ENCODE measurements at regions not wholly inside any gene's neighbourhood (a gene's known extent, or its start where the extent isn't known, plus 50 kb on each side); places are given as distances from the start of the nearest gene placed in this dataset.

- no peaks in the 10 kb centered on the region for H3K4me1 ChIP-seq (ENCODE audit: insufficient read depth, low read length, poor library complexity, severe bottlenecking)
- H3K9me2 ChIP-seq (ENCODE audit: insufficient read depth, low read length) = no peaks in the 10 kb centered on the region
- ChIA-PET CTCF (ENCODE audit: unreplicated experiment) (no interaction called here), POLR2A (no interaction called here)
- intact Hi-C loops (cut with micrococcal nuclease; ENCODE audit: unreplicated experiment) = no loop called here
- no peaks in the 10 kb centered on the region for H4K20me1 ChIP-seq (ENCODE audit: insufficient read depth, low read length)
- no peaks in the 10 kb centered on the region for H3K36me3 ChIP-seq (ENCODE audit: insufficient read depth, low read length)
- H3K4me3 ChIP-seq (ENCODE audit: low read depth, low read length, poor library complexity, severe bottlenecking) = no peak overlapping the region
- no peak overlapping the region for H2AFZ ChIP-seq (ENCODE audit: low read length)
- H3K9me3 ChIP-seq (ENCODE audit: low read length) = peaks cover 4% of the 10 kb centered on the region; the same call in 1 of the 2 replicates
- TF ChIP-seq EZH2phosphoT487 (IDR thresholded peaks at IDR 0.05; ENCODE audit: borderline replicate concordance, low read depth, low read length) = no peak
- TF ChIP-seq, protein P1, sequence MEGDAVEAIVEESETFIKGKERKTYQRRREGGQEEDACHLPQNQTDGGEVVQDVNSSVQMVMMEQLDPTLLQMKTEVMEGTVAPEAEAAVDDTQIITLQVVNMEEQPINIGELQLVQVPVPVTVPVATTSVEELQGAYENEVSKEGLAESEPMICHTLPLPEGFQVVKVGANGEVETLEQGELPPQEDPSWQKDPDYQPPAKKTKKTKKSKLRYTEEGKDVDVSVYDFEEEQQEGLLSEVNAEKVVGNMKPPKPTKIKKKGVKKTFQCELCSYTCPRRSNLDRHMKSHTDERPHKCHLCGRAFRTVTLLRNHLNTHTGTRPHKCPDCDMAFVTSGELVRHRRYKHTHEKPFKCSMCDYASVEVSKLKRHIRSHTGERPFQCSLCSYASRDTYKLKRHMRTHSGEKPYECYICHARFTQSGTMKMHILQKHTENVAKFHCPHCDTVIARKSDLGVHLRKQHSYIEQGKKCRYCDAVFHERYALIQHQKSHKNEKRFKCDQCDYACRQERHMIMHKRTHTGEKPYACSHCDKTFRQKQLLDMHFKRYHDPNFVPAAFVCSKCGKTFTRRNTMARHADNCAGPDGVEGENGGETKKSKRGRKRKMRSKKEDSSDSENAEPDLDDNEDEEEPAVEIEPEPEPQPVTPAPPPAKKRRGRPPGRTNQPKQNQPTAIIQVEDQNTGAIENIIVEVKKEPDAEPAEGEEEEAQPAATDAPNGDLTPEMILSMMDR (conservative IDR thresholded peaks at IDR 0.05; ENCODE audit: low read length) = no peak
- no TSS peak for BruUV-seq (replicated peaks)
- no peak overlapping the region for H3K4me2 ChIP-seq (ENCODE audit: low read length)
- no peaks in the 10 kb centered on the region for H3K79me2 ChIP-seq (ENCODE audit: insufficient read depth, low read depth, low read length)
- H3K27ac ChIP-seq (ENCODE audit: low read depth, low read length, poor library complexity, severe bottlenecking) = no peak overlapping the region
- DNase-seq (ENCODE audit: low spot score) = no peak
Measured at GRCh38 chr13:55815458-55816033, 1325.2 kb upstream of the PRR20A start.

- DNase-seq (ENCODE audit: low spot score) = no peak
- Histone ChIP-seq H3K27ac (ENCODE audit: low read depth, low read length, poor library complexity, severe bottlenecking) (no peak overlapping the region), H3K9me3 (ENCODE audit: low read length) (peaks cover 4% of the 10 kb centered on the region; the same call in 1 of the 2 replicates), H3K4me2 (ENCODE audit: low read length) (no peak overlapping the region), H4K20me1 (ENCODE audit: insufficient read depth, low read length) (no peaks in the 10 kb centered on the region), H3K79me2 (ENCODE audit: insufficient read depth, low read depth, low read length) (no peaks in the 10 kb centered on the region), H2AFZ (ENCODE audit: low read length) (no peak overlapping the region), H3K4me3 (ENCODE audit: low read depth, low read length, poor library complexity, severe bottlenecking) (no peak overlapping the region), H3K9me2 (ENCODE audit: insufficient read depth, low read length) (no peaks in the 10 kb centered on the region), H3K36me3 (ENCODE audit: insufficient read depth, low read length) (no peaks in the 10 kb centered on the region), H3K4me1 (ENCODE audit: insufficient read depth, low read length, poor library complexity, severe bottlenecking) (no peaks in the 10 kb centered on the region)
- intact Hi-C loops (cut with micrococcal nuclease; ENCODE audit: unreplicated experiment) = no loop called here
- ChIA-PET CTCF (ENCODE audit: unreplicated experiment) (no interaction called here), POLR2A (interaction anchor here (0.6 kb wide), 1 partner anchor 601 kb away, joined by 3 read pairs; no protein-coding TSS in a partner anchor)
- TF ChIP-seq, protein P1 (conservative IDR thresholded peaks at IDR 0.05; ENCODE audit: low read length) = no peak
- TF ChIP-seq EZH2phosphoT487 (IDR thresholded peaks at IDR 0.05; ENCODE audit: borderline replicate concordance, low read depth, low read length) = no peak
- no TSS peak for BruUV-seq (replicated peaks)
Measured at GRCh38 chr13:55816976-55817601, 1323.6 kb upstream of the PRR20A start.

GRCh38 chr13:55820817-55821216, 1319.9 kb upstream of the PRR20A start:
- H4K20me1 ChIP-seq (ENCODE audit: insufficient read depth, low read length) = no peaks in the 10 kb centered on the region
- no peak overlapping the region for H3K27ac ChIP-seq (ENCODE audit: low read depth, low read length, poor library complexity, severe bottlenecking)
- no peak overlapping the region for H2AFZ ChIP-seq (ENCODE audit: low read length)
- no TSS peak for BruUV-seq (replicated peaks)
- H3K79me2 ChIP-seq (ENCODE audit: insufficient read depth, low read depth, low read length) = no peaks in the 10 kb centered on the region
- H3K9me3 ChIP-seq (ENCODE audit: low read length) = no peaks in the 10 kb centered on the region
- intact Hi-C loops (cut with micrococcal nuclease; ENCODE audit: unreplicated experiment) = no loop called here
- H3K9me2 ChIP-seq (ENCODE audit: insufficient read depth, low read length) = no peaks in the 10 kb centered on the region
- no peak for TF ChIP-seq EZH2phosphoT487 (IDR thresholded peaks at IDR 0.05; ENCODE audit: borderline replicate concordance, low read depth, low read length)
- TF ChIP-seq, protein P1 (conservative IDR thresholded peaks at IDR 0.05; ENCODE audit: low read length) = no peak
- no peak overlapping the region for H3K4me2 ChIP-seq (ENCODE audit: low read length)
- H3K36me3 ChIP-seq (ENCODE audit: insufficient read depth, low read length) = no peaks in the 10 kb centered on the region
- CTCF ChIA-PET (ENCODE audit: unreplicated experiment) = no interaction called here
- no peak for DNase-seq (ENCODE audit: low spot score)
- POLR2A ChIA-PET = no interaction called here
- no peaks in the 10 kb centered on the region for H3K4me1 ChIP-seq (ENCODE audit: insufficient read depth, low read length, poor library complexity, severe bottlenecking)
- no peak overlapping the region for H3K4me3 ChIP-seq (ENCODE audit: low read depth, low read length, poor library complexity, severe bottlenecking)
